ENCODE measurements at regions not wholly inside any gene's neighbourhood (a gene's known extent, or its start where the extent isn't known, plus 50 kb on each side); places are given as distances from the start of the nearest gene placed in this dataset.

DNA sequence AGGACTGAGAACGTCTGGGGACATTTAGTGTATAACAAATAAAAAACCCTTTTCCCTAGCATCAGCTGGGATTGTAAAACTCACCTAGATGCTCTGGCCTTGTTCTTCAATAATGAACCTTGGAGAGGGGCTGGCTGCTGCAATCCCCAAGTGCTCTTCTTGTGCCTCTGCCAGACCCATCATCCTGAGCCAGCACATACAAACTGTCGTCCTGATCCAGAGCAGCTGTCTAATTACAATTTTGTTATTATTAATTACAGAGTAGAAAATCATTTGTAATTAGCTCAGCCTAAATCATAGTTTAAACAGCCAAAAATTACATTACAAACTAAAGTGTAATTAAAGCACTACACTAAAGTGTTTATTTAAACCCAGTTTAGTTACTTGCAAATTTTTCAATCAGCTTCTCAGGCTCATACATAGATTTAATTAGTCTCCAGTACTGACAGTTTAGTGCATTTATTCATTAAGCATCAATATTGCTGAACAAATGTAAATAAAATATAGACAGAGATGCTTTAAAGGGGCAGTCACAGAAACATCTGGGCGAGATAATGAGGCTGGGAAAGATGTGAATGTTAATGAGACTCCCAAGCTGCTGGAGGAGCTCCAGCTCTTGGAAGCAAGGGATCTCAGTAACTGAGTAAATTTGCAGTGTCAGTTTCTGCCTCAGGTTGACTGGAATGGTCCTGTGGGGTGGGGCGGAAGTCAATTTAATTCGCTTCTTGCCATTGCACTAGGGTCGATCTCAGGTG lies 632.3 kb upstream of the TLE4 start:
- TF ChIP-seq, protein P1, sequence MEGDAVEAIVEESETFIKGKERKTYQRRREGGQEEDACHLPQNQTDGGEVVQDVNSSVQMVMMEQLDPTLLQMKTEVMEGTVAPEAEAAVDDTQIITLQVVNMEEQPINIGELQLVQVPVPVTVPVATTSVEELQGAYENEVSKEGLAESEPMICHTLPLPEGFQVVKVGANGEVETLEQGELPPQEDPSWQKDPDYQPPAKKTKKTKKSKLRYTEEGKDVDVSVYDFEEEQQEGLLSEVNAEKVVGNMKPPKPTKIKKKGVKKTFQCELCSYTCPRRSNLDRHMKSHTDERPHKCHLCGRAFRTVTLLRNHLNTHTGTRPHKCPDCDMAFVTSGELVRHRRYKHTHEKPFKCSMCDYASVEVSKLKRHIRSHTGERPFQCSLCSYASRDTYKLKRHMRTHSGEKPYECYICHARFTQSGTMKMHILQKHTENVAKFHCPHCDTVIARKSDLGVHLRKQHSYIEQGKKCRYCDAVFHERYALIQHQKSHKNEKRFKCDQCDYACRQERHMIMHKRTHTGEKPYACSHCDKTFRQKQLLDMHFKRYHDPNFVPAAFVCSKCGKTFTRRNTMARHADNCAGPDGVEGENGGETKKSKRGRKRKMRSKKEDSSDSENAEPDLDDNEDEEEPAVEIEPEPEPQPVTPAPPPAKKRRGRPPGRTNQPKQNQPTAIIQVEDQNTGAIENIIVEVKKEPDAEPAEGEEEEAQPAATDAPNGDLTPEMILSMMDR (IDR thresholded peaks at IDR 0.05), result no peak
- TF ChIP-seq EP300 (IDR thresholded peaks at IDR 0.05; ENCODE audit: low read depth) (no peak), POLR2A (IDR thresholded peaks at IDR 0.05) (no peak)

Measured in transverse colon (tissue), 3 donors.